Ascending aorta (tissue), 2 donors: ENCODE measurements at regions not wholly inside any gene's neighbourhood (a gene's known extent, or its start where the extent isn't known, plus 50 kb on each side); places are given as distances from the start of the nearest gene placed in this dataset.

Source experiments
- DNase-seq, 2 donors: peaks; one replicate each; pipeline ENCODE4 v3.0.0-alpha.2; 2019; ENCODE audit warnings: low spot score in 2 of 2
- H3K27ac ChIP-seq, 2 donors: fragments of 200-600 bp; sonication (generic); one replicate each; pipeline ENCODE4 v1.5.1; 2016 to 2017; ENCODE audit warnings: mild to moderate bottlenecking in 1 of 2
- H3K27me3 ChIP-seq: fragments of 200-600 bp; sonication (generic); one replicate; pipeline ENCODE4 v1.5.1; 2017
- H3K36me3 ChIP-seq, 2 donors: fragments of 200-600 bp; sonication (generic); one replicate each; pipeline ENCODE4 v1.5.1; 2016
- H3K4me1 ChIP-seq, 2 donors: fragments of 200-600 bp; sonication (generic); one replicate each; pipeline ENCODE4 v1.5.1; 2016 to 2017; ENCODE audit warnings: mild to moderate bottlenecking in 1 of 2
- H3K4me3 ChIP-seq, 2 donors: fragments of 200-600 bp; sonication (generic); one replicate each; pipeline ENCODE4 v1.5.1; 2016 to 2017; ENCODE audit warnings: mild to moderate bottlenecking in 1 of 2
- H3K9me3 ChIP-seq, 2 donors: fragments of 200-600 bp; sonication (generic); one replicate each; pipeline ENCODE4 v1.5.1; 2016
- intact Hi-C: fragments of 100-400 bp; cut with DNase I; formaldehyde crosslinking; loops from one replicate; pipeline ENCODE4 v1.15.1; 2023
- TF ChIP-seq, protein P1 (sequence below), 3 experiments: fragments of 200-600 bp in 2 of 3; fragments of 450-650 bp in 1 of 3; sonication (generic) in 2 of 3; IDR thresholded peaks; one replicate each; pipeline ENCODE4 v1.5.1; 2016 to 2019; ENCODE audit warnings: antibody characterized with exemption in 3 of 3, mild to moderate bottlenecking in 1 of 3, moderate library complexity in 1 of 3

DNA sequence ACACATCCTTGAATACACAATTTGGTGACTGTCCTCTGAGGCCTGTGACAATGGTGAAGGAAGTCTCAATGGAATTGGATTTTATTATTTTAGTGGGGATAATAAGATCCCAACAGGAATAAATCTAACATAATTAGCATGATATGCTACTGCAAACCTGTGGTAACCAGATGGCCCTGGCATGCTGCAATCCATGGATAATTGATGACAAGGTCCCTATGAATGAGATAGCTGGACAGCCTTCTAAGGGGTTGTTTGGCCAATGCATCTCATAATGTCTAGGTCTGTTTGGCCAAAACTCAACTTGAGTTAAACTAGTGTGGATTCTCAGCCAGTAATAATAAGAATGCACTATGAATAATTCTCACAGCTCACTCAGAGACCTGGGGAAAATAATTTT is 145.3 kb upstream of the GALNTL6 start:
- peaks cover 0 to 4% of the 10 kb centered on the region in 2 donors for H3K4me1 ChIP-seq
- no peaks in the 10 kb centered on the region for H3K27me3 ChIP-seq
- H3K36me3 ChIP-seq, result no peaks in the 10 kb centered on the region
- DNase-seq, result no peak
- intact Hi-C loops, result no loop called here
- peak overlapping the region in 1 of 2 donors; percentile 18 for H3K27ac ChIP-seq
- no peaks in the 10 kb centered on the region for H3K9me3 ChIP-seq
- H3K4me3 ChIP-seq, result no peak overlapping the region
- TF ChIP-seq, protein P1, sequence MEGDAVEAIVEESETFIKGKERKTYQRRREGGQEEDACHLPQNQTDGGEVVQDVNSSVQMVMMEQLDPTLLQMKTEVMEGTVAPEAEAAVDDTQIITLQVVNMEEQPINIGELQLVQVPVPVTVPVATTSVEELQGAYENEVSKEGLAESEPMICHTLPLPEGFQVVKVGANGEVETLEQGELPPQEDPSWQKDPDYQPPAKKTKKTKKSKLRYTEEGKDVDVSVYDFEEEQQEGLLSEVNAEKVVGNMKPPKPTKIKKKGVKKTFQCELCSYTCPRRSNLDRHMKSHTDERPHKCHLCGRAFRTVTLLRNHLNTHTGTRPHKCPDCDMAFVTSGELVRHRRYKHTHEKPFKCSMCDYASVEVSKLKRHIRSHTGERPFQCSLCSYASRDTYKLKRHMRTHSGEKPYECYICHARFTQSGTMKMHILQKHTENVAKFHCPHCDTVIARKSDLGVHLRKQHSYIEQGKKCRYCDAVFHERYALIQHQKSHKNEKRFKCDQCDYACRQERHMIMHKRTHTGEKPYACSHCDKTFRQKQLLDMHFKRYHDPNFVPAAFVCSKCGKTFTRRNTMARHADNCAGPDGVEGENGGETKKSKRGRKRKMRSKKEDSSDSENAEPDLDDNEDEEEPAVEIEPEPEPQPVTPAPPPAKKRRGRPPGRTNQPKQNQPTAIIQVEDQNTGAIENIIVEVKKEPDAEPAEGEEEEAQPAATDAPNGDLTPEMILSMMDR (IDR thresholded peaks at IDR 0.05), result no peak

GRCh38 chr4:171651071-171651470 is 162.1 kb upstream of the GALNTL6 start:
- Histone ChIP-seq H3K36me3 (no peaks in the 10 kb centered on the region), H3K4me1 (no peaks in the 10 kb centered on the region), H3K4me3 (no peak overlapping the region), H3K27ac (no peak overlapping the region), H3K27me3 (no peaks in the 10 kb centered on the region), H3K9me3 (peaks cover 0 to 6% of the 10 kb centered on the region in 2 donors)
- TF ChIP-seq, protein P1 (IDR thresholded peaks at IDR 0.05), result no peak
- no peak for DNase-seq
- intact Hi-C loops, result no loop called here

- no peak overlapping the region for H3K4me3 ChIP-seq
Observed at GRCh38 chr4:171650543-171650942, 162.7 kb upstream of the GALNTL6 start.

GRCh38 chr4:171648926-171649325 is 164.3 kb upstream of the GALNTL6 start:
- Histone ChIP-seq H3K9me3 (peaks cover 0 to 6% of the 10 kb centered on the region in 2 donors), H3K4me1 (no peaks in the 10 kb centered on the region), H3K4me3 (no peak overlapping the region), H3K27ac (no peak overlapping the region), H3K27me3 (no peaks in the 10 kb centered on the region), H3K36me3 (no peaks in the 10 kb centered on the region)
- TF ChIP-seq, protein P1 (IDR thresholded peaks at IDR 0.05), result no peak
- intact Hi-C loops, result no loop called here
- DNase-seq, result no peak

More at GRCh38 chr4:171650543-171650942, 162.7 kb upstream of the GALNTL6 start:
- Histone ChIP-seq H3K9me3 (peaks cover 0 to 6% of the 10 kb centered on the region in 2 donors), H3K4me1 (no peaks in the 10 kb centered on the region), H3K27ac (no peak overlapping the region), H3K36me3 (no peaks in the 10 kb centered on the region), H3K27me3 (no peaks in the 10 kb centered on the region)
- TF ChIP-seq, protein P1 (IDR thresholded peaks at IDR 0.05), result no peak
- DNase-seq, result no peak
- intact Hi-C loops, result no loop called here

DNA sequence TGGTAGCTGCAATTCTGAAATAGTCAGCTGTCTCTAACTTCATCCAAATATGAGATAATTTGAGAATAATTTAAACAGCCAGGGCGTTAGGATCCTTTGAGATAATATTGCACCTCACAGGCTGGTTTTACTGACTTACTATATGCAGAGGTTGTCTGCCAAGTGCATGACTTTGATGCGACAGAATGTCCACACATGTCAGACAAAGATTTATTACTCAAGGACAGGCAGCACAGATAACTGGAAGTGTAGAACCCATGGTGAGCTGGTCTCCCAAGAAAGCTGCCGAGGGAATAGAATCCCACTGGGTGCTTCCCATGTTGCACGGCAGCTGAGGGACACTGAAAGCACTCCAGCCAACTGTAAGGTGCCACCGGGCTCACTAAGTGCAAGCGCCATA is 166.2 kb upstream of the GALNTL6 start:
- intact Hi-C loops, result no loop called here
- H3K36me3 ChIP-seq, result no peaks in the 10 kb centered on the region
- H3K27me3 ChIP-seq, result no peaks in the 10 kb centered on the region
- H3K4me1 ChIP-seq, result no peaks in the 10 kb centered on the region
- H3K27ac ChIP-seq, result no peak overlapping the region
- no peak overlapping the region for H3K4me3 ChIP-seq
- peaks cover 0 to under 1% of the 10 kb centered on the region in 2 donors for H3K9me3 ChIP-seq
- TF ChIP-seq, protein P1 (IDR thresholded peaks at IDR 0.05), result no peak
- DNase-seq, result no peak
